Stimulated activated CD8-positive, alpha-beta memory T cell treated with anti-CD3 and anti-CD28 coated beads, Interleukin-7, amount 100 ng/mL, for 48 hours (primary cell): ENCODE measurements at regions not wholly inside any gene's neighbourhood (a gene's known extent, or its start where the extent isn't known, plus 50 kb on each side); places are given as distances from the start of the nearest gene placed in this dataset.

Source experiments
- DNase-seq, 2 donors: peaks; one replicate each; pipeline ENCODE4 v3.0.0-alpha.2; 2020; ENCODE audit warnings: low read depth in 1 of 2; ENCODE audit errors: extremely low read depth in 1 of 2

DNA sequence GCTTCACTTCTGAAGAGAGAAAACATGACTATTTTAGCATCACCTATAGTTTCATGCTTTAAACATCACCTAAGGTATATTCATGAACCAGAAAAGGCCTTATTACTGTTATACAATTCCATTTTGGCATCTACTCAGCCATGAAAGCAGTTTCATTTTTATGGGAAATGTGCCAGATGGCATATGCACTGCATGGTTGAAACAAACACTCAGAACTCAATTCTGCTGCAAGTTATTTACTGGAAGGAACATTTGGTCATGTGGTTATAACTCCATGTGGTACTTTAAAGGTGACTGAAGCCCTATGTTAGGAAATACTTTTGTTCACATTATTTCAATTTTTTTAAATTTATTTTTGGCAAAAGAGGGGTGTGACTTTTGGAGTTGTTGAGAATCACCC, 287.5 kb upstream of the CRIM1 start:
- DNase-seq = no peak

DNA sequence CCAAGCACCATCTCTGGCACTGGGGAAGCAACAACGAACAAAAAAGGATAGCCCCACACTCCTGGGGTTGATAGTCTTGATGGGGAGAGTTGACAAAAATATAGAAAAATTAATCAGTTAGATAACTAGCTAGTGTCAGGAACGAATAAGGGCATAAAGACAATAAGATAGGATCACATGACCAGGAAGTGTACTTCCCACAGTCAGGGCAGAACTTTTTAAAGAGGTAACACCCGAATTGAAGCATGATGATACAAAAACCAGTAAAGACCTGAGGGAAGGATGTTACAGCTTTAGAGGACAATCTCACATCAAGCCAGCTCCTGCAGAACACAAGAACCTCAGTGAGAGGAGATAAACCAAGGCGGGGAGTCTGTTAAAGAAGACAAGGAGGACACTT, 295.4 kb upstream of the CRIM1 start:
- no peak for DNase-seq

DNA sequence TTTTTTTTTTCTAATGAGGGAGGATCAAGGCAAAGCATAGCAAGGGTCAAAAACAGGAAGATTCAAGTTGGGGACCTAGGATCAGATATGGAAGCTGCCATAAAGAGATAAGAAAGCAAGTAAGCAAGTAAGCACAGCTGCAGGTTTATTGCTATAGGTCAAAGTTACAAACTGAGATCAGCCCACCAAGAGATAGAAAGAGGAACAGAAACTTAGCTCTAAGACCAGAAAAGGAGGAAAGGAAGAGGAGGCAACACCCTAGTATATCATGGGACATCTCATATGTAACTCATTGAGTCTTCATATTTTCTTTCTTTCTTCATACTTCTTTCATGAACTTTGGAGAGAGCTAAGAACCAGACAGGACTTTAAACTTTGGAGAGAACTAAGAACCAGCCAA, 295.9 kb upstream of the CRIM1 start:
- no peak for DNase-seq

DNA sequence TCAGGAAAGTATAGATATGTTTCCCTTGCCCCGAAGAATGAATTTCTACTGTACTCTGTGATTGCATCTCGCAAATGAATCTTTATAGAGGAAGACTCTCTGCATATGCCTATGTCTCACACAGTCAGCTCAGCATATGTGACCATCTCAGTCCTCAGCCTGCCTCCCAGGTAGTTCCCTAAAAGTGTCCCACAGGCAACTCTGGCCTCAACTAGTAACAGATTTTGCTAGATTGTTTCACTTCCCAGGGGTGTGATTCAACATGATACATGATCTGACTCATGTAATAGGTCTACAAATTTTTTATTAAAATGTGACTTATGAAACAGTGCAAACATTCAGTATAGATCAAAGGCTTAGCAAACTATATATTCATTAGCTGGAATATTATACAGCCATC, 296.6 kb upstream of the CRIM1 start:
- no peak for DNase-seq

DNA sequence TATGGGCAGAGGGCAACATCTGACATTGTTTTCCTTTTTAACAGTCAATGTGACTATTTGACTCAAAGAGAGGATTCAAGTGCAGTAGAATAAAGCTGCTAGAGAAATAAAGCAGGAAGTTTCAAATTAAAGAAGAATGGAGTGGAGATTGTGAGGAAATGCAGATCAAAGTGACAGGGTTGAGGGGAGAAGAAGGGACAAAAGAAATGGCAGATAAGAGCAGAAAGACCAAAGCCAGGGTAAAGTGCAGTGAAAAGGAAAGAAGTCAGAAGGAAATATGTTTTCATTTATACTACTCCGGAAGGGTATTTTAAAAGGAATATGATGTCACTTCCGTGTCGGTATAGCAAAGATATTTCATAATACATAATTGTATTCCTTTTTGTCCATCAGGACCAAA, 297.5 kb upstream of the CRIM1 start:
- DNase-seq = no peak

DNA sequence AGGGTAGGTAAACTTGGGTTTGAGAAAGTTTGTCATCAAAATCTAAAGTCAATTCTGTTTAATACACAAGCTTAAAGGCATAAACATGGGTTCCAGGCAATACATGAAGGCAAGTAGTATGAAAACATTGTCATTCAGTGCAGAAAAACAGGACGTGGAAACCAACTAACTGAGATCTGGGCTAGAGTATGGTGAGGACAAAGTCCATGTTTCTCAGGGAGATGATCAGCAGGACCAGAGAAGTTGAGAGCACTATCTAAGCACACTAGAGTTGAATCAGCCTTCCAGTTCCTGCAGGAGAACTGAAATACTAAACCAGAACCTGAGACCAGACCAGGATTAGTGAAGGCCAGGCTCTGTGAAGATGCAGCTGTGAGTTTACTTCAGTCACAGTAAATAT, 302.8 kb upstream of the CRIM1 start:
- DNase-seq = no peak

DNA sequence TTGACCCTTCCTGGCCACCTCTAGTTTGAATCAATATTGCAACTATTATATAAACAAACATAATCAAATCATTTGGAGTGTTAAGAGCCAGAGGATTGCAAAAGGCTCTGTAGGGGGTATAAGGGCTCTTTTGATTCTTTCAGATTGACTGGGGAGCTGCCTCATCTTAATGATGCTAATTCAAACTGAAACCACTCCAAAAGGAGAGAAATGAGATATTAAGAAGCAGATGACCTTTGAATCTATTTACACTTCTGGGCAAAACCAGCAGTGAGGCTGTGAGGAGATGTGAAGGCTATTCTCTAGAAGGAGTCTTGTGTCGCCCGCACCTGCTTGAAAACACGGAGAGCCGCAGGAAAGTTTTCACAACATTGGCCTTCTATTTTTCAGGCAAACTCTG, 311.2 kb upstream of the CRIM1 start:
- DNase-seq = no peak

DNA sequence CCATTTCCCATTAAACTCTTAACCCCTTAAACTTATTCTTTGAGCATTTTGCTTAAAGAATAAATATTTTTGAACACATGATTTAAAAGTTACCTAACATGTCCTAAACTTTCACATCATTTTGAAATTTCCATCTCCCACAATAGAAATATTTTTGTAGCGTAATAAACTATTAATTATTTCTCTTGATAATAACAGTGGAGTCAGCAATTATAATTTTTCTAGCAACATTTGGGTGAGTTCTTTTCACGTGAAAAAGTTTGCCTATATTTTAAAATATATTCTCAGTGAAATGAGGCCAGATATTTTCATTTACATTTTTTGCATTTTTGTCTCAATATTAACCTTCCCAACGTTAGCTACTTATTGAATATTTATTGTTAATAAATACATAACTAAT, 320.4 kb upstream of the CRIM1 start:
- DNase-seq = no peak

DNA sequence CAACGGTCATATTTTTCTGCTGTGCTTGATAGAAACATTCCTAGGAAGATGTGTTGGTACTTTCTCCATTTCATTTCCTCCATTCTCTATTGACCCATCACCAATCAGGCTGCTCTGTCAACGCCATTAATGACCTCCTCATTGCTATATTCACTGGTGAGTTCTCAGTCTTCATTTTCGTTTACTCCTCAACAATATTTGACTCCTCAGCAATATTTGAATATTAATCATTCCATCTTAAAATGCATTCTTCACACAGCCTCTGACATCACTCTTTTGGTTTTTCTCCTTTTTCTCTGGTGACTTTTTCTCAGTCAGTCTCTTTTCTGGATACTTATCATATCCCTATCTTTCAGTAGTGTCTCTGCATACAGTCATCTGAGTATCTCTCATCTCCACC, 323.5 kb upstream of the CRIM1 start:
- no peak for DNase-seq

DNA sequence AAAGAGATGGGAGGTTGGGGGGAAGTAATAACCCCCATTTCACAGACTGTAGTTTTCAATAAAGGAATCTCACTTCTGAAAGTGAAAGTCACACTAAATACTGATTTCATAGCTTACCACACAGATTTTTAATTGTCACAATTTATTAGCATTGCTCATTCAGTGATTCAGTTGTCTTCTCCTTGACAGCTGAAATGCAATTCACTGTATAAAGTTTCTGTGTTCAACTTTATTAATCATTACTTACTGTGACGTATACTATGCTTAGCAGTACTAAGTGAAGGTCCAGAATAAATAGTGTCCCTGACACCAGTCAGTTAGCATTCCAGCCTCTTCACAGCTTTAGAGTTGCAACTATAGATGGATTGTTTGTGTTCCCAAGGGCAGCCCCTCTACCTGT, 324.1 kb upstream of the CRIM1 start:
- DNase-seq = no peak

DNA sequence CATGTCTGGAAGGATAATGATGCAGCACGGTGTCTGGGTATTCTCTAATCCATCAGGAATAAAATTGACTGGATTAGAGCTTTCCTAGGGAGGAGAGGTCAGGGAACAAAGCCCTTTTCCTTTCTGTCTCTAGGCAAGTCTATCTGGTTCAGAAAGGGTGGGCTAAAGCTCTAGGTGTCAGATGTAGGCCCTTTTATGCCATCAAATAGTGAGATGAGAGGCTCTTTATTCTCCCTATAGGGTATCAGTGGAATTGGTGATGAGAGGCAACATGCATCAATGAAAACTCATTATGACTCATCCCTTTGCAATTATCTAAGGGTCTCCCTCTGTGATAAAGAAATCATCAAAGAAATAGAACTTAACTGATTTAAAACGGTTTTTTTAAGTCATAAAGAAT, 328.0 kb upstream of the CRIM1 start:
- DNase-seq = no peak

DNA sequence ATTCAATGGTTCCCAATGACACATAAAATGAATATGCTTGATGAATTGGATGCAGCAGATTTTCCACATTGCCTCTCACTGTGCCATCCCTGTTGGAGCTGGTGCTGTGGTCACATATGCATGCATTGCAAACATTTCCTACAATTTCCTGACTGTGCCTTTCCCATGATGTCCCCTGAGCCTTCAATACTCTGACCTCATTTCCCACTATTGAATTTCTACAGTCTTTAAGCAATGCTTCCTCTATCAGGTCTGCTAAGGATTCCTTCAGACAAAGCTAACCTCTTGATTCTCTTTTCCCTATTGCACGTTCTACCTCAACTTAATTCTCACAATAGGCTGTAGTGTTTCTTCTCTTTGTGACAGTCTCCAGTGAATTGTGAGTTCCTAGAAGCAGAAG, 342.5 kb upstream of the CRIM1 start:
- no peak for DNase-seq

DNA sequence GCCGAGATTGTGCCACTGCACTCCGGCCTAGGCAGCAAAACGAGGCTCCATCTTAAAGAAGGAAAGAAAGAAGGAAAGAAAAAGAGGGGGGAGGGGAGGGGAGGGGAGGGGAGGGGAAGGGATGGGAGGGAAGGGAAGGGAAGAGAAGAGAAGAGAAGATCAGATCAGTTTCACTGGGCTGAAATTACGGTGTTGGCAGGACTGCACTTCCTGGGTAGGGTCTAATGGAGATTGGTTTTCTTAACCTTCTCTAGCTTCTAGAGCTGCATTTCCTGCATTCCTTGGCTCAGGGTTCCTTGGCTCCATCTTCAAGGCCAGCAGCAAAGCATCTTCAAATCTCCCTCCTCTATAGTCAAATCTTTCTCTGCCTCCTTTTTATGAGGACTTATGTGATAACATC, 349.1 kb upstream of the CRIM1 start:
- DNase-seq = no peak

DNA sequence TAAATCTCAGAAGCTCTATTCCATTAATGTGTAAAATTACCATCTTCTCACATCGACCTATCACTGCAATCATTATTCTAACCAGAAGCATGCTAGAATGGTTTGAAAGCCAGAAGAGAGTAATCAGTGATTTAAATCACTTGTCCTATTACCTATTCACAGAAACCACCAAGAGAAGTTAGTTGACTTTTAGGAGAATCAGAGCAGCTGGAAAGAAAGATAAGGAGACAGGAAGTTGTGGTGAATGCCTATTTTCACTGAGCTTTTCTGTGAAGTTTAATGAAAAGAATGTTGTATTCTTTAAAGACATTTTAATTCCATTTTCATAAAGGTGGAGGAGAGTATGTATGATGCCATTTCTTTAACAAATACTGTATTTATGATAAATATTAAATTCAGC, 352.6 kb upstream of the CRIM1 start:
- DNase-seq = no peak

DNA sequence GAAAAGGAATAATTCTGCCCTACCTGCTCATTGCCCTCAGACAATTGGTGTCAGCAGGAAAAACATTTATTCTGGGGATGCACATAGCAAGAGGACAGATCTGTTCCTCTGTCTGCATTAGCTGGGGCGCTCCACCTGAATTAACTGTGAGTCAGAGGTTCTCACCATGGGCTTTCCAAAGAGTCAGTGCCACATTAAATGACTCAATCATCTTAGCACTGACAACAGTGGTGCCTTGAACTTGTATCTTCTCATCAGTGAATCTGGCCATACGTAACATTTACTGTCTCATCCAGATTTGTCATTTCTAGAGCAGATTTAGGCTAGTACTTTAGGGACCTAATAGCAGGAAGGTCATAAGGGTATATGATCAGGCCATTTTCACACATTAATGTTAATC, 358.1 kb upstream of the CRIM1 start:
- DNase-seq = no peak

DNA sequence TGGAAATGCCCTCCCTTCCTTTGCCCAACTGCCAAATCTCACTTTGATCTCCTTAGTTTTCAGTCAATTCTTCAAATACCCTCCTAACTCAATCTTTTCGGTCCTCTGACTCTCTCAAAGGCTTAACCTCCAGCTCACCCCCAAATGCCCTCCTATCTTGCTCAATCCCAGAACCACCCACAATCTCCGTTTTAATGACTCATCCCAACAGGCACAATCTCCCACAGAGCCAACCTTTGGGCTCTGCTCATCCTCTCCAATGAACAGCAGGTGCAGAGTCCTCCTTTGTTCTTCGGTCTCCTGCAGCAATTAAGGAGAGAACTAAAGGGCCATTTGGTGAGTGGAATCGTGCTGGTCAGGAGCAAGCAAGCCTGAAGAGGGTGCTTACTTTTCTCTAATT, 366.1 kb upstream of the CRIM1 start:
- no peak for DNase-seq

DNA sequence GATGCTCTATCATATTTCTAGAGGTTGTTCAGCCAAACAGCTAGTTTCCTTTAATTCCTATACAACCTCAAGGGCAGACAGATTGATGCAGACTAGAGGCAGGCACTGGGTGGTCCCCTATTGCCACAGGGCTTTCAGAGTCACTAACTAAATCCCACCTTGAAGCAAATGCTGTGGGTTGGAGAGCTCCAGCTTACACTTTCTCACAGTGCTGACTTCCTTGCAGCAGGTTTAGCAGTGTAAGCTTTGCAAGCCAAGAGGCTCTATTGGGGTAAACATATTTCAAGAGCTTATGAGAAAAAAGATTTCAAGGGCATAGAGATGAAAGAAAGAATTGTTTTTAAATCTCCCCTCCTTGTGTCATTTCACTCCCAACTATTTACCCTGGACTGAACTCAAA, 366.5 kb upstream of the CRIM1 start:
- DNase-seq = no peak

DNA sequence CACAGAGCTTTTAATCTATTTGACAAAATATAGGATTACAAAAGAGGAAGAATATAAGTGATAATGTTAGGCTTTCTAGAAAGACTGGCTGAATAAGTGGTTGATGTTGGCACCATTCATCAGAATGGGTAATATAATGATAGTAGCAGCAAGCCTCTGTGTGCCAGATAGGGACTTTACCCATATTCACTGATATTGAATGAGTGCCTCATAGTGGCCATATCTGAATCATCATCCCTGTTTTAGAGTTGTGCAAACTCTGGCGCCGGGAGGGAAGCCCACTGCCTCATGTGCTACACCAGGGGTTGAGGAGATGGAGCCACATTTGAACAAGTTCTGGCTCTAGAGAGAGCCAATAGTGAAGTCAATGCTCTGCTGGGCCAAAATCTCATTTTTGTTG, 368.7 kb upstream of the CRIM1 start:
- DNase-seq = no peak

DNA sequence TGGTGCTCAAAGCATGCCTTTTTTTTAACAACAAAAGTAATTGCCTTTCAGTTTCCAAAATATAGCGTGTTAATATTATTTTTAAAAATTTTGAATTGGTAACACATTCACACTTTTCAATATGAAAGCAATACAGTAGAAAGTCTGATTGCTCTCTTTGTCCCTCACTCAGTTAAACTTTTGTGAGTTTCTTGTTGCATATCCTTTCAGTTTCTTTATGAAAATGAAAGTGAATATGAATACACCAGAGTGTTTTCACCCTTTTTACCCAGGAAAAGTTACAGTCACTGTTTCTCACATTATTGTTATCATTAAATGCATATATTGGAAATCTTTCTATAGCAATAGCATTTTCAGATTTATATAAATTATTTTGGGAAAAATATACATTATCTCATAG, 377.4 kb upstream of the CRIM1 start:
- no peak for DNase-seq

DNA sequence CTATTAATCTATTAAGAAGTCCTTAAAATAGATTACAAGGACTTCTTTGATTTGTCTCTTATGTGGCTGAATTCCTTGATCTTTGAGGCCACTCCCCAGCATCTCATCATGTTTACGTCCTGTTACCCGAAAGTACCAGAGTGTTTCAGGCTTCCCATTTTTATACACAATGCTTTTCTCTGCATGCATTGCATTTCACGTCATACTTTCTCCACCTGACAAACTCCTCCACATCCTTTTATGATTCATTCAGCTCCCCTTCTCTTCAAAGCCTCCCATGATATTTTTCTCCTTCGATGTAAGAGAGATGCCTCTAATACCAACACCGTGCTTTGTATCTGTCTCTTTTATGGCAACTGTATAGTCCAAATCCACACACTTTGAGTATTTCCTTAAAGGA, 379.0 kb upstream of the CRIM1 start:
- DNase-seq = no peak

DNA sequence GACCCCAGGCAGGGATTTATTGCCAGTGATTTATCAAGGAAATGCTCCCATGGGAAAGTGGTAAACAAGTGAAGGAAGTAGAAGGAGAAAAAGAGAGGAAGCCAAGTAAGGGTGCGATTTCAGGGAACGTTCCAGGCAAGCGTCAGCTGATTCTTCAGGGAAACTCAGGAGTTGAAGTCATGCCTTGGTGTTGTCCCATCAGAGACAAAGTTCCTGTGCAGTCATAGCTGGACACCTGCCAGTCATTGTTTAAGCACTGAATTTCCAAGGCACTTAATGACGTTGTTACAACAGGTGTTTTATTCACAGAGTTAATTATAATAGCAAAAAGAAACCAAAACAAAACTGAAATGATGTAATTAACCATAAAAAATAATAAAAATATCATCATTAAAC, 381.8 kb upstream of the CRIM1 start:
- no peak for DNase-seq

DNA sequence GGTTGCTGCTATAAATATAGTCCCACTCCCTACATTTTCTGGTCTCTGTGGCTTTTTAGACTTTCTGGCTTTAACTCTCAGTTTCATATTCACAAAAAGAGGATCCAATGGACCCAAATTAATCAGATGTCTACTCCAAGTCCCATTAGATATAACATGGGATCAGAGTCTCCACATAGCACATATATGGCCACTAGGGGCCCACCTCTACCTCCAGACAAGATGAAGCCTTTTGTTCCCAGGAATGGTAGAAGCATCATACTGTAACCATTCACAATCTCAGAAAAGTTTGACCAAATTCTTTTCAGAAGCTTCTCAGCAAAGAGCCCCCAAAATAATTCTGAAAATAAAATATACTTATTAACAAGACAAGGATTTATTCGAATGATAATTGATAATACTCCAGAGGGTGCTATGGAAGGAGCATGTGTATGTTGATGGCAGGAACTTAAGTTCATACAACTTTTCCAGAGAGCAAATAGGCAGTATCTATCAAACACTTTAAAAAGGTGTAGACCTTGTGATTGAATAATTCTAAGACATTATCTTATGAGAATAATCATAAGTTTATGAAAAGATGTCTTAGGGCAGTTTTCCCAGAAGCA, 382.3 kb upstream of the CRIM1 start:
- DNase-seq = no peak

DNA sequence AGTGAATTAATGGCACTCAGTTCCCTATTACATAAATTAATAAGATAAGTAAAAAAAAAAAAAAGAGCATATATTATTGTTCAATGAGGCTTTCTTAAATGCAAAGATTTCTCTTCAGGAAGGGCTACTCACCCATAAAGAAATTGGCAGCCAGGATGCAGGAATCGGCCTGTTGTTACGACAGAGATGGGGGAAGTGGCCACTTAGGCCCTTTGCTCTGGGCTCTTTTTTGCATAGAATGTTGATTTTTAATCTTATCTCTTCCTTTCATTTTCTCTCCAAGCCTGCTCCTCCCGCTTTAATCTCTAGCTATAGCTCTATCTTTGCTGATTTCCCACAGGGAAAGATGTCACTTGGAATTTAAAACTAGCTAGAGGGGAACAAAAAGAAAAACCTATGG, 391.8 kb upstream of the CRIM1 start:
- DNase-seq = no peak

DNA sequence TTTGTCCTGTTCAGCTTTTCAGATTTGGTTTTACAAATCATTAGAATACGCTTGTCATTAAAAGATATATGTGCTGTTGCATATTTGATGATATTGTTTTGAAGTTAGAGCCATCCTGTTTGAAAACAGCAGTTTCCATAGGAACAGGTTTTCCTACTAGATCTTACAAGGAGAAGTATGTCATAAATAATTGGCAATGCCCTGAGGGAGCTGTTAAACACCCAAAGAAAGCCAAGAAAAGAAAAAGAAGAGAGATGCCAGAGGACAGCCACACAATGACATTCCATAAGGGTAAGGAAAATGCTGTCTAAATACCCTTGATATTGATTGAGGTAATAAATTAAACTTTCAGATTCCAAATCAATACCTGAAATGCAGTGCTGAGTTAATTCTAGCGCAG, 392.2 kb upstream of the CRIM1 start:
- DNase-seq = no peak
